CD1c-positive myeloid dendritic cell (primary cell): ENCODE measurements at regions not wholly inside any gene's neighbourhood (a gene's known extent, or its start where the extent isn't known, plus 50 kb on each side); places are given as distances from the start of the nearest gene placed in this dataset.
"Not testable (repeated sequence)": the region's sequence is repeated elsewhere in the genome, so short reads cannot be mapped to it uniquely, and the experiment has no call there.

Experiments used
- DNase-seq: peaks from one replicate; pipeline ENCODE4 v3.0.0-alpha.2; 2016; ENCODE audit errors: extremely low spot score

GRCh38 chr5:92695123-92696003, 885.7 kb downstream of the NR2F1-AS1 start:
- DNase-seq: no peak

DNA sequence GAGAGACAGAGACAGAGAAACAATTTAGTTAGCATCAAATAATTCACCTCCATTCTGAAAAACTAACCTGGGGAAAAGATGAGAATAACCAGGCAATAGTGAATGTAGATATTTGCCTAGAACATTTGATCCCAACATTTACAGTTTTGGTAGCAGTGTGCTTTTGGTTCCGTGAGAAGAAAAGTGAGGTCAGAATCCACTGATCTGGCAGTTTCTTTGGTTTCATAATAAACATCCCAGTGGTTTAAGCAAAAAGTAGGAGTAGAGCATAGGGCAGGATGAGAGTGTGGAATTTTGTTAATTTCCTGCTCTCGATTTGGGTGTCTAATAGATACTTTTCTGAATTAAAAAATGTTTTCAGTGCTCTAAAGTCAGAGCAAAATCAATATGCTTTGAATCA, 887.0 kb downstream of the NR2F1-AS1 start:
- no peak for DNase-seq

DNA sequence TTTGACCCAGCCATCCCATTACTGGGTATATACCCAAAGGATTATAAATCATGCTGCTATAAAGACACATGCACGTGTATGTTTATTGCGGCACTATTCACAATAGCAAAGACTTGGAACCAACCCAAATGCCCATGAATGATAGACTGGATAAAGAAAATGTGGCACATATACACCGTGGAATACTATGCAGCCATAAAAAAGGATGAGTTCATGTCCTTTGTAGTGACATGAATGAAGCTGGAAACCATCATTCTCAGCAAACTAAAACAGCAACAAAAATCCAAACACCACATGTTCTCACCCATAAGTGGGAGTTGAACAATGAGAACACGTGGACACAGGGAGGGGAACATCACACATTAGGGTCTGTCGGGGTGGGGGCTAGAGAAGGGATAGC, 889.1 kb downstream of the NR2F1-AS1 start:
- DNase-seq: not testable (repeated sequence)

- no peak for DNase-seq
Measured at GRCh38 chr5:92687821-92688722, 892.9 kb downstream of the NR2F1-AS1 start.

- no peak for DNase-seq
Measured at GRCh38 chr5:92678640-92679039, 902.4 kb downstream of the NR2F1-AS1 start.

DNA sequence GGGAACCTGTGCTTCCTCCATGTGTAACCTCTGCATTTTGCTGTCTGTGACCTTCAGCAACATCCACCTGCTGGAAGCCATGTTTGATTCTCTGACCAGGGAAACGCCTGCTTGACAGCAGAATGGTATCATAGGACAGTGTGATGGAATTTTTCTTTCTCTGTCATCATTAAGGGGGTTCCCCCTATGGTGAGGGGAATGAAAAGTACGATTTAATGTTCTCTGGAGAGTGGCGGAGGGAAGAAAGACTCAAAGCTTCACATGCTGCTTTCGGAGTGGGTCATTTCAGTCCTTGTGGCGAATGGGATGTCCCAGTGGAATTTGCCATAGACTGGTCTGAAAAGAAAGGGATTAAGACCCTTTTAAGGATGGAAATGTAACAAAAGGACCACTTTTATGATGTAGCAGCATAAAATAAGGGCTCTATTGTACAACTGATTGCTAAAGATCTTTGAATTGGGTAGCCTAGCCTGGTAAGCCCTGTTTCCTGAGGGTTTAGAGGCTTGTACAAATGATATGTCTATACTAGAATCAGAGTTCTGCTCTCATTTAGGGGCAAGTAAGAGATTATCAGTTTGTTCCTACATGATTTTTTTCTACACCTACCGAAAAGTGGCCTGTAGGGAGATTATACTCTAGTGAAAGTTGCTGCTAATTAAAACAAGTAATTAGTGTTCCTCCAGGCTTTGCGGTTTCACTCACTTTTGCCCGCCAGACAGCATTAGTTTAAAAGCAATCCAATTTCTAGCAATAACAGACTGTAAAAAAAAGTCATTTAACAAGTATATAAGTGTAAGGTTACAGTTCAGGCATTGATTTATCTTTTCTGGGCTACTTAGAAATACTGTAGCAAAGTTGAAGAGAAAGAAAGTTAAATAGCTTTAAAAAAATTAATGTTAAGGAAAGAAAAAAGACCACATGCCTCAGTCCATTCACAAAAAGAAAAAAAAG, 904.5 kb downstream of the NR2F1-AS1 start:
- DNase-seq: no peak

DNA sequence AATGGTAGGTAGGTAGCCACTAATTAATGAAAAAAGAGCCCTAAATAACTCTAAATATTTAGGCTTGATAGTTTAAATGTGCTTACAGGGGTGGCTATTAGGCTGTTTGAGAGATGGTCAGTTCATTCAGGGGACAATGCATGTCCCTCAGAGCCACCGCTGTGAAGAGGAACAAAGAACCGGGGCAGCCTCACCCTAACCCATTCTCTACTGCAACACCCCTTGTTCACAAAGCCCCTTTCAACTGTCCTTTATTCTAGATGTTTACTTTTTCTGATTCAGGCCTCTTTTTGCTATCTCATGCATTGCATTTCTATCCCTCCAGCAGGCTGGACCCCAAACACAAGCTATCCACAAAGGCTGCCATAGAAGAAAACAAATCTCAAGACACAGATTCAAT, 906.7 kb downstream of the NR2F1-AS1 start:
- DNase-seq: no peak

DNA sequence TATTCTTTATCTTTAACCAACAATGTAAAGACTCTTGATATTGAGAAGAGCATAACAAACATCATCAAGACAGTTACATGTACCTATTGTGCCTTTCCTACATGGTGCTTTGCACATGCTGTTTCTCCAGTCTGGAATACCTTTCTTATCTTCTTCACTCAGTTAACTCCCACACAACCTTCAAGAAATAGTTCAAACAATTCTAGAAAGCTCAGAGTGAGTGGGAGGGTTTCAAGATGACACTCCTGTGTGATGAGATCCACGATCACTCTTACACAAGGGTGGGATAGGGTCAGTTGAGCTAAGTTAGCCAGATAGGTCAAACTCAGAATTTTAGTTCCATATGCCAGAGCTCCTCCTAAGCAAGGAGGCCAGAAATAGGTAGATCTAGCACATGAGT, 915.5 kb downstream of the NR2F1-AS1 start:
- DNase-seq: no peak

DNA sequence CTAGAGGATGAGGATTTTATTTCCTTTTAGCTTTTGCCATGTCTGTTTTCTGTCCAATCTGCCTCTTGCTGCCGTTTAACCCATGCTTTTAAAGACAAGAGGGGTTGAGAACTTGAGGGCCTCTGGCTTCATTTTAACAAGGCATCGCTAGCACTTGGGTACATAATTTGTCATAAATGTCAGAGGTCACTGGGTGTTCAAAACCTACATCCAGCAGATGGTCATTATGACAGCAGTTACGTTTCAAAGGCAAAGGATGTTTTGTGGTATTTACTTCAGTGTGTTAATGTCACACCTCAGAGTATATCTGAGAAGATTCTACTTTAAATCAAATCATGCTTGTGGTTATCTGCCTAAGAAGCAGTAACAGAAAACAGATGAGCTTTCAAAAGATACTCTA, 918.3 kb downstream of the NR2F1-AS1 start:
- no peak for DNase-seq

- DNase-seq: no peak
Measured at GRCh38 chr5:92659246-92659645, 921.8 kb downstream of the NR2F1-AS1 start.

- not testable (repeated sequence) for DNase-seq
Measured at GRCh38 chr5:92654601-92655000, 926.4 kb downstream of the NR2F1-AS1 start.

- DNase-seq: no peak
Measured at GRCh38 chr5:92653730-92654461, 927.1 kb downstream of the NR2F1-AS1 start.

- DNase-seq: no peak
Measured at GRCh38 chr5:92652756-92653155, 928.3 kb downstream of the NR2F1-AS1 start.

DNA sequence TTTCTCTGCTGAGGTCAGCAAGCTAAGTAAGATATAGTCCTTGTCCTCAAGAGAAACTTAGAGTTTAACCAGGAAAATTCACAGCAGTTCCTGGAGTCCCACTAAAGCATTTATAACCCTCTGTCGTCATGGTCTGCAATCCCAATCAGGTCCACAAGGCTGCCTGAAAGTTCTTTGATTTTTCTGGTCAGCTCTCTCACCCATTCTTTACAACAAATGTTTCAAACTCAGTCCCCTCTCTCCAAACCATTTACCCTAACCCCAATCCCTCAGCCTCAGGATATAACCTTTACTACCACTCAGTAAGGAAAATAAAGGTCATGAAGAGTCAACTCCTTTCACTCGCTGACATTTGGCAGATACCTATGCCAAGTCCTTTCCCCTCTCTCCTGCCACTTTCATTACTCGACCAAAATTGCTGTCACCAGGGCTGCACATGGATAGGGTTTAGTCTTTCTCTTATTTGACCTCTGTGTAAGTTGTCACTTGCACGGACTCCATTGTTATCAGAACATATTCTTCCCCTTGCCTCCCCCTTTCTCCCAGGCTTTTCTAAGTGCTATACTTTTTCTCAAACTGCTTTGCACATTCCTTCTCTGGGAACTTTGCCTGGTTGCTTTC, 936.6 kb downstream of the NR2F1-AS1 start:
- DNase-seq: no peak

- no peak for DNase-seq
Measured at GRCh38 chr5:92641031-92641962, 939.7 kb downstream of the NR2F1-AS1 start.

DNA sequence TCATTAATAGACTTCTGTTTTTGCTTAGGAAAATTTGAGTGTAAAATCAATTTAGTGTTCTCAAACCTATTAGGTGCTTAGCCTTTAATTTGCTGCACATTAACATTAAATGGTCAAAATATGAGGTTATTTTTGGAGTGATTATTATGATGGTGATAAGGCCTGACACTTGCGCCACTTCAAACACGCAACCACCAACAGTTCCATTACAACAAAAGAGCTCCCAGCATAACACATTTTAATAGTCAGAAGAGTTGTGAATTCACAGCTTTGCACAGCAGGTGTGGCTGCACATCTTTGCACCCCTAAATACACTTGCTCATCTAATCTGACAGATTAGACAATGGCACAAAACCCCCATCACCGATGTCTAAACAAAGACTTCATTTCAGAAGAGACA, 940.7 kb downstream of the NR2F1-AS1 start:
- DNase-seq: no peak

GRCh38 chr5:92637960-92638359, 943.1 kb downstream of the NR2F1-AS1 start:
- no peak for DNase-seq

- DNase-seq: no peak
Measured at GRCh38 chr5:92637247-92637646, 943.8 kb downstream of the NR2F1-AS1 start.

GRCh38 chr5:92635001-92635461, 946.0 kb downstream of the NR2F1-AS1 start:
- DNase-seq: no peak
